ENCODE measurements at regions not wholly inside any gene's neighbourhood (a gene's known extent, or its start where the extent isn't known, plus 50 kb on each side); places are given as distances from the start of the nearest gene placed in this dataset.

DNA sequence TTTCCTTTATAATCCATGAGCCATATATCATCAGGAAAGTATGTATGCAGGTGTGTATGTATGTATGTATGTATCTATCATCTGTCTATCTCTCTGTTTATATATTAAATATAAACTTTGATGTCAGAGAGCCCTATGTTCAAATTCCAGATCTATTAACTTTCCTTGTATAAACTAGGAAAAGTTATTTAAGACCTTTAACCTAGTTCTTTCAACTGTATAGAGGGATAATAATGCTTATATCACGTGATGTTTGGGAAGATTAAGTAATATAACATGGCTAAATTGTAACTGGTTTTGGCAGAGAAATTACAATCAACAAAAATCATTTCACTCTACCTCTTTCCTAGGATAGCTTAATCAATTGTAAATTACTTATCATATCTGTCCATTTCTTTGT is 628.3 kb upstream of the IGFBP3 start:
- TF ChIP-seq, protein P1, sequence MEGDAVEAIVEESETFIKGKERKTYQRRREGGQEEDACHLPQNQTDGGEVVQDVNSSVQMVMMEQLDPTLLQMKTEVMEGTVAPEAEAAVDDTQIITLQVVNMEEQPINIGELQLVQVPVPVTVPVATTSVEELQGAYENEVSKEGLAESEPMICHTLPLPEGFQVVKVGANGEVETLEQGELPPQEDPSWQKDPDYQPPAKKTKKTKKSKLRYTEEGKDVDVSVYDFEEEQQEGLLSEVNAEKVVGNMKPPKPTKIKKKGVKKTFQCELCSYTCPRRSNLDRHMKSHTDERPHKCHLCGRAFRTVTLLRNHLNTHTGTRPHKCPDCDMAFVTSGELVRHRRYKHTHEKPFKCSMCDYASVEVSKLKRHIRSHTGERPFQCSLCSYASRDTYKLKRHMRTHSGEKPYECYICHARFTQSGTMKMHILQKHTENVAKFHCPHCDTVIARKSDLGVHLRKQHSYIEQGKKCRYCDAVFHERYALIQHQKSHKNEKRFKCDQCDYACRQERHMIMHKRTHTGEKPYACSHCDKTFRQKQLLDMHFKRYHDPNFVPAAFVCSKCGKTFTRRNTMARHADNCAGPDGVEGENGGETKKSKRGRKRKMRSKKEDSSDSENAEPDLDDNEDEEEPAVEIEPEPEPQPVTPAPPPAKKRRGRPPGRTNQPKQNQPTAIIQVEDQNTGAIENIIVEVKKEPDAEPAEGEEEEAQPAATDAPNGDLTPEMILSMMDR (IDR thresholded peaks at IDR 0.05; ENCODE audit: control extremely low read depth in 1 of 3, insufficient read depth in 1 of 3, low read depth in 1 of 3, low read length in 3 of 3): no peak
- TF ChIP-seq JUND (IDR thresholded peaks at IDR 0.05; ENCODE audit: low read length): no peak
- TF ChIP-seq YY1 (IDR thresholded peaks at IDR 0.05; ENCODE audit: low read depth, low read length): no peak
- TF ChIP-seq KDM1A (IDR thresholded peaks at IDR 0.05; ENCODE audit: borderline replicate concordance, low read length): no peak
- TF ChIP-seq POLR2A (IDR thresholded peaks at IDR 0.05; ENCODE audit: control extremely low read depth in 1 of 2, low read depth in 2 of 2, low read length in 2 of 2): no peak
- no peak for TF ChIP-seq ZNF274 (IDR thresholded peaks at IDR 0.05; ENCODE audit: borderline replicate concordance, extremely low read depth, low read length)
- no peak for TF ChIP-seq RBBP5 (IDR thresholded peaks at IDR 0.05; ENCODE audit: borderline replicate concordance, low read depth, low read length)
- no peak for TF ChIP-seq EGR1 (IDR thresholded peaks at IDR 0.05; ENCODE audit: borderline replicate concordance, low read depth, low read length)
- no peak for TF ChIP-seq CEBPB (IDR thresholded peaks at IDR 0.05; ENCODE audit: low read depth, low read length)
- TF ChIP-seq SIN3A (conservative IDR thresholded peaks at IDR 0.05 in 1 of 2, IDR thresholded peaks at IDR 0.05 in 1 of 2; ENCODE audit: low read depth in 1 of 2, low read length in 2 of 2): no peak
- no peak for TF ChIP-seq TCF12 (IDR thresholded peaks at IDR 0.05; ENCODE audit: low read depth, low read length)

Data from H1 (cell line).